DND-41 (cell line): ENCODE measurements at regions not wholly inside any gene's neighbourhood (a gene's known extent, or its start where the extent isn't known, plus 50 kb on each side); places are given as distances from the start of the nearest gene placed in this dataset.

Experiments
- CTCF ChIP-seq: IDR thresholded peaks from 2 replicates; pipeline ENCODE4 v1.5.1; 2012; ENCODE audit warnings: borderline replicate concordance, low read length, moderate library complexity, mild to moderate bottlenecking; ENCODE audit not compliant: poor library complexity, severe bottlenecking; ENCODE audit errors: extremely low read depth
- EZH2 ChIP-seq: IDR thresholded peaks from 3 replicates; pipeline ENCODE4 v1.6.1; 2012; ENCODE audit warnings: borderline replicate concordance, low read depth, mild to moderate bottlenecking, moderate library complexity, low read length, inconsistent platforms; ENCODE audit not compliant: severe bottlenecking

GRCh38 chr2:16123856-16124780 lies 183.8 kb downstream of the MYCN start:
- no peak for TF ChIP-seq CTCF
- no peak for TF ChIP-seq EZH2
